BLaER1 (cell line): ENCODE measurements at regions not wholly inside any gene's neighbourhood (a gene's known extent, or its start where the extent isn't known, plus 50 kb on each side); places are given as distances from the start of the nearest gene placed in this dataset.

Experiments
- H3K27ac ChIP-seq: shearing (Covaris generic); formaldehyde crosslinking; 2 replicates; pipeline ENCODE4 v1.8.1; 2022
- H3K27me3 ChIP-seq: shearing (Covaris generic); formaldehyde crosslinking; 2 replicates; pipeline ENCODE4 v1.8.1; 2022
- H3K36me3 ChIP-seq: shearing (Covaris generic); formaldehyde crosslinking; 2 replicates; pipeline ENCODE4 v1.8.1; 2022
- H3K4me1 ChIP-seq: shearing (Covaris generic); formaldehyde crosslinking; 2 replicates; pipeline ENCODE4 v1.8.1; 2022
- H3K4me2 ChIP-seq: shearing (Covaris generic); formaldehyde crosslinking; 2 replicates; pipeline ENCODE4 v1.8.1; 2022
- H3K4me3 ChIP-seq: shearing (Covaris generic); formaldehyde crosslinking; 2 replicates; pipeline ENCODE4 v1.8.1; 2022
- H3K9ac ChIP-seq: shearing (Covaris generic); formaldehyde crosslinking; 2 replicates; pipeline ENCODE4 v1.8.1; 2022
- H3K9me3 ChIP-seq: shearing (Covaris generic); formaldehyde crosslinking; 2 replicates; pipeline ENCODE4 v1.8.1; 2022
- H4K20me1 ChIP-seq: shearing (Covaris generic); formaldehyde crosslinking; 2 replicates; pipeline ENCODE4 v1.8.1; 2022
- Cebpa-rat ChIP-seq: shearing (Covaris generic); IDR thresholded peaks from 2 replicates; pipeline ENCODE4 v1.8.1; 2022

DNA sequence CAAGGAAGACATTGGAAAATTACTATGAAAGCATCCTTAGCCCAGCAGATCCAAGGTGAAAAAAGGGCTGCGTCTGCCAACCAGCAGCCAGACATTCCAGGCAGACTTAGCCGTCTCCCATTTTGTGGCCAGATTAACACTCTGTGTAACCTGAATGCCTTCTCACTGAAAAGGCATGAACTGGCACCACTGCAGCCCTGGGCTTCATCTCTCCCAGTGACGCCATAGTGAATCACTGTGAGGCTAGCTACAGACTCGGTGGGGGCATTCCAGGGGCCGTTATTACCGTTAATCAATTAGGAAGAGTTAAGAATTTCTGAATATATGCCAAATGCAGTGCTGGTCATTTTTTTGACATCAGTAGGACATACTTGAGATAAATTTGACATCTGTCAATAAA, 627.4 kb downstream of the LMO4 start:
- H4K20me1 ChIP-seq: no peaks in the 10 kb centered on the region
- H3K9ac ChIP-seq: no peak overlapping the region
- H3K9me3 ChIP-seq: no peaks in the 10 kb centered on the region
- 0 out of 2 replicates have a peak, but pooled peaks cover 6% of the 10 kb centered on the region for H3K4me1 ChIP-seq
- H3K27ac ChIP-seq: no peak overlapping the region
- no peak overlapping the region for H3K4me3 ChIP-seq
- no peak overlapping the region for H3K4me2 ChIP-seq
- no peaks in the 10 kb centered on the region for H3K27me3 ChIP-seq
- H3K36me3 ChIP-seq: no peaks in the 10 kb centered on the region
- TF ChIP-seq Cebpa-rat: no peak

DNA sequence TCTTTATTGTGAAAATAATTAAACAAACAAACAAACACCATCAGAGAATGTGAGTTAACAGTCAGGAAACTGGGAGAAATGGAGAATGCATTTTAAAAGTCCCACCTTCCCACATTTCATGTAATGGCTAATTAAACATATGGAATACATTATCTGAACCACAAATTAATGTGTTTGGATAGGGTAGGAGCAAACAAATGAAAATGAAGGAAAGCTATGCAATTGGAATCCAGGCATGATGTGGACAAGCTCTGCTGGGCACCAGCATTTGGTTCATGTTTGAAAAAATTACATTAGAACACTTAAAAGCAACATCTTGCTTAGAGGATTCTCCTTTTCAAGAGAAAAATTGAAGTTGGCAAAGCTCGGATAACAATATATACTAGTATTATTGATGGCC, 628.1 kb downstream of the LMO4 start:
- 0 out of 2 replicates have a peak, but pooled peaks cover 3% of the 10 kb centered on the region for H3K4me1 ChIP-seq
- H3K27me3 ChIP-seq: no peaks in the 10 kb centered on the region
- no peak overlapping the region for H3K27ac ChIP-seq
- H3K9me3 ChIP-seq: no peaks in the 10 kb centered on the region
- no peak for TF ChIP-seq Cebpa-rat
- no peaks in the 10 kb centered on the region for H3K36me3 ChIP-seq
- no peak overlapping the region for H3K9ac ChIP-seq
- no peaks in the 10 kb centered on the region for H4K20me1 ChIP-seq
- H3K4me3 ChIP-seq: no peak overlapping the region
- no peak overlapping the region for H3K4me2 ChIP-seq

DNA sequence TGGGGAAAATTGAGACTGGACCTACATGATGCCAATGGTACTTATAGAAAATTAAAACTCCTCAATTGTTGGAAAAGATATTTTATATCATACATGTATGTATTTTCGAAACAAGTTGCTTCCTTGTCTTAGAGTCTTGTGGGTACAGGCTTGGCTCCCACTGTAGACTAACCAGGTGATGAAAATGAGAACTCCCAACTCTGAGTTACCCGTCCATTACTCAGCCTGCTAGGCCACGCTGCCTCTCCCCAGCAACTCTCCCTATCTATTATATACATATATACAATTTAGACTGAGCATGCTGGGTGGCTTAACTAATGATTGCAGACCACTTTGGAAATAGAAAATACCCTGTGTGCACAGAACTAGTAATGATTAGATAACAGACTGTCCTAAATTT, 628.7 kb downstream of the LMO4 start:
- no peak overlapping the region for H3K4me2 ChIP-seq
- no peak overlapping the region for H3K27ac ChIP-seq
- no peak for TF ChIP-seq Cebpa-rat
- H3K27me3 ChIP-seq: no peaks in the 10 kb centered on the region
- no peak overlapping the region for H3K4me3 ChIP-seq
- H4K20me1 ChIP-seq: no peaks in the 10 kb centered on the region
- no peaks in the 10 kb centered on the region for H3K9me3 ChIP-seq
- H3K9ac ChIP-seq: no peak overlapping the region
- H3K4me1 ChIP-seq: no peaks in the 10 kb centered on the region
- H3K36me3 ChIP-seq: no peaks in the 10 kb centered on the region

DNA sequence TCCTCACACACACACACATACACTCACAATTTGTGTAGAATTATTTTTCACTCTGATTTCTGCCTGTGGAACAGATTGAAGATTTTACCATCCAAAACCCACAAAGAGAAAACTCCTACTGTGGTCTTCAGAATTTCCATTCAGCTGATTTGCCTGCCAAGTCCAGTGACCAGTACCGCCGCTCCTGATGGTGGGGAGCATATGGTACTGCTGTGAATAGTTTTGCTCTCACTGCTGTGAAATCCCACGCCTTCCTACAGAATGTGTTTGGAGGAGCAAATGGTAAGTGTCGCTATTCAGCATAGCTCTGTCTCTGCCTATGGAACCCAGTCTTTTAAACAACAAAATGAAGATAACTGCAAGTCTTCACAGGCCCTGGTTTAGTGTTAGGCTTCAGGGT, 629.5 kb downstream of the LMO4 start:
- Histone ChIP-seq H3K4me2 (no peak overlapping the region), H3K27me3 (no peaks in the 10 kb centered on the region), H3K27ac (no peak overlapping the region), H3K4me3 (no peak overlapping the region), H4K20me1 (no peaks in the 10 kb centered on the region), H3K36me3 (no peaks in the 10 kb centered on the region), H3K9me3 (no peaks in the 10 kb centered on the region), H3K9ac (no peak overlapping the region), H3K4me1 (no peaks in the 10 kb centered on the region)
- TF ChIP-seq Cebpa-rat: no peak

DNA sequence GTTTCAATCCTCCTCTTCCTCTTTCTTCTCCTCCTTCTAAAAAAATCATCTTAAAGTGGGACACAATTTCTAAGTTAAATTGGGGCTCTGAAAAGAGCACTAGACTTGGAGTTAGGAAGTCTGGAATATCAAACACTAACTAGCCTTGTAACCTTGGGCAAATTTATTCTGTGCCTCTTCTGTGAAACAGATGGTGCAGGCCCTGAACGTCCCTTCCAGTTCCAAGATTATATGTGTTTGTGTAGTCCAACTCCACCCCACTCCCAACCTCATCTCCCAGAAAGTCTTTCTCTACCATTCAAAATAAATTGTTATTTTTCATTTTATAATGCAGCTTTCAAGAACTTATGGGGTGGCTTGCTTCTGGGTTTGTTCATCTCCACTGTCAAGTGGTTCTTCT, 630.0 kb downstream of the LMO4 start:
- Histone ChIP-seq H3K9me3 (no peaks in the 10 kb centered on the region), H3K4me1 (no peaks in the 10 kb centered on the region), H3K36me3 (no peaks in the 10 kb centered on the region), H3K9ac (no peak overlapping the region), H3K27me3 (no peaks in the 10 kb centered on the region), H4K20me1 (no peaks in the 10 kb centered on the region), H3K27ac (no peak overlapping the region), H3K4me2 (no peak overlapping the region), H3K4me3 (no peak overlapping the region)
- TF ChIP-seq Cebpa-rat: no peak

DNA sequence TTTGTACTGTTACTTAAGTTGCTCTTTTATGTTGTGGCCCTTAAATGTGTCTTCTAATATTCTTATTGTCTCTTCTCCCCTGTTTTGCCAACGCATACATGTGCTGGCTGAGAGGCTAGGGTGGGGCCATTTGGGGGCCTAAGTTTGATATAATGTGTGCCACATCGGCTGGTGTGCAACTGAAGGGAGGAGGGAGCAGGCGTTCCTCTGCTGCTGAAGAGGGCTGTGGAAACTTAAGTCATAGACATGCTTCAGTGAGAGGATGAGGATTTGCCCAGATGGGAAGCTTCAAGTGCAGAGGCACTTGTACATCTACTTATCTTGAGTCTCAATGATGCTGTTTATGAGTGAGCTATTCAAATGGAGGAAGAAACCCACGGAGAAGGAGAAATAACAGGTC, 630.6 kb downstream of the LMO4 start:
- no peaks in the 10 kb centered on the region for H3K27me3 ChIP-seq
- H4K20me1 ChIP-seq: no peaks in the 10 kb centered on the region
- no peak overlapping the region for H3K4me2 ChIP-seq
- H3K4me3 ChIP-seq: no peak overlapping the region
- no peak overlapping the region for H3K27ac ChIP-seq
- H3K4me1 ChIP-seq: no peaks in the 10 kb centered on the region
- H3K9ac ChIP-seq: no peak overlapping the region
- no peak for TF ChIP-seq Cebpa-rat
- no peaks in the 10 kb centered on the region for H3K36me3 ChIP-seq
- H3K9me3 ChIP-seq: no peaks in the 10 kb centered on the region

DNA sequence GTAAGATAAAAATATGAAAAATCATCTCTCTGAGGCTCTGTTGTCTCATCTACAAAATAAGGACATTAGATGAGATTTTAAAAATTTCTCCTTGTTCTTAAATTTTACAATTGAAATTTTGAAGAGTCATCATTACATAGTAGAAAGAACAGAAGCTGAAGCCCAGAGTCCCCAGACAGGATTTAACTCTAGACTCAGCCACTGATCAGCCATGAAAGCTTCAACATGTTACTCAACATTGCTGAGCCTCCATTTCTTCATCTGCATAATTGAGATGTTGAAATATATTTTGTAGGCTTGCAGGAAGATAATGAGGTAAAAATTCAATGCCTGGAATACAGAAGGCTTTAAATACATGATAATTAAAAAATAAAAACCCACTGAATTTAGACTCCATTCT, 633.3 kb downstream of the LMO4 start:
- Histone ChIP-seq H4K20me1 (no peaks in the 10 kb centered on the region), H3K9ac (no peak overlapping the region), H3K4me1 (no peaks in the 10 kb centered on the region), H3K4me2 (no peak overlapping the region), H3K27ac (no peak overlapping the region), H3K36me3 (no peaks in the 10 kb centered on the region), H3K4me3 (no peak overlapping the region), H3K9me3 (no peaks in the 10 kb centered on the region), H3K27me3 (no peaks in the 10 kb centered on the region)
- TF ChIP-seq Cebpa-rat: no peak

DNA sequence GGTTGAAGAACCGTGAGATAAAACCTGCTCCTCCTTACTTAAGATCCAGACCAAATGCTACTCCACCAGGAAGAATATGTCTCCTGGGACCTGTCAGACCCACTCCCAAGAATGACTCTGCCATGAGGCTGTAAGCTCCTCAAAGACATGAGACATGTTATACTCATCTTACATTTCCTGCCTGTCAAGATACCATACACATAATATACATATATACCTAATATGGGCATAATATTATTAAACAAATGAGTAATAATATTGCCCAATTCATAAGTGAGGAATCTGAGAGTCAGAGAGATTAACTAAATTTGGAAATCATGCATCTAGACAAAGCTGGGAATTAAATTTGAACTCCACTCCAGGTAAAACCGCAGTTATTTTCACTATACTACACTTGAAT, 634.9 kb downstream of the LMO4 start:
- Histone ChIP-seq H3K4me3 (no peak overlapping the region), H3K4me1 (no peaks in the 10 kb centered on the region), H3K9me3 (no peaks in the 10 kb centered on the region), H3K27ac (no peak overlapping the region), H3K36me3 (no peaks in the 10 kb centered on the region), H3K4me2 (no peak overlapping the region), H3K9ac (no peak overlapping the region), H4K20me1 (no peaks in the 10 kb centered on the region), H3K27me3 (no peaks in the 10 kb centered on the region)
- TF ChIP-seq Cebpa-rat: no peak

DNA sequence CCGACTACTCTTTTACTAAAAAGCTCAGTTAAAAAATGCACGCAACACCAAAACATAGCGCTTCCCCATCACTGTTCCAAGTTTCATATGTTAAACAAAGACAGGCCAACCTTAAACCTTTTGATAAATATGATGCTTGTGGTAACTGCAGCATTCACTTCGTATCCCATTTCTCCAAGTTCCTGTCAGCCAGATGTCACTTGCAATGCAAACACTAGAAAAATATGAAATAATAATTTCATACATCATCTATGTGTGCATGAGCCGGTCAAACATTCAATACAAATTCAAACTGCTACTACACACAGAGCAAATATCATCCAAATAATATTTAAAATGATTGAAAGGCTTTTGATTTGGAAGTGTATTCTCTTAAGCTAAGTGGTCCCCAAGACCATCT, 636.5 kb downstream of the LMO4 start:
- no peak for TF ChIP-seq Cebpa-rat
- Histone ChIP-seq H3K4me3 (no peak overlapping the region), H3K9me3 (no peaks in the 10 kb centered on the region), H3K4me2 (no peak overlapping the region), H3K27ac (no peak overlapping the region), H3K27me3 (no peaks in the 10 kb centered on the region), H3K9ac (no peak overlapping the region), H3K36me3 (no peaks in the 10 kb centered on the region), H4K20me1 (no peaks in the 10 kb centered on the region), H3K4me1 (no peaks in the 10 kb centered on the region)

DNA sequence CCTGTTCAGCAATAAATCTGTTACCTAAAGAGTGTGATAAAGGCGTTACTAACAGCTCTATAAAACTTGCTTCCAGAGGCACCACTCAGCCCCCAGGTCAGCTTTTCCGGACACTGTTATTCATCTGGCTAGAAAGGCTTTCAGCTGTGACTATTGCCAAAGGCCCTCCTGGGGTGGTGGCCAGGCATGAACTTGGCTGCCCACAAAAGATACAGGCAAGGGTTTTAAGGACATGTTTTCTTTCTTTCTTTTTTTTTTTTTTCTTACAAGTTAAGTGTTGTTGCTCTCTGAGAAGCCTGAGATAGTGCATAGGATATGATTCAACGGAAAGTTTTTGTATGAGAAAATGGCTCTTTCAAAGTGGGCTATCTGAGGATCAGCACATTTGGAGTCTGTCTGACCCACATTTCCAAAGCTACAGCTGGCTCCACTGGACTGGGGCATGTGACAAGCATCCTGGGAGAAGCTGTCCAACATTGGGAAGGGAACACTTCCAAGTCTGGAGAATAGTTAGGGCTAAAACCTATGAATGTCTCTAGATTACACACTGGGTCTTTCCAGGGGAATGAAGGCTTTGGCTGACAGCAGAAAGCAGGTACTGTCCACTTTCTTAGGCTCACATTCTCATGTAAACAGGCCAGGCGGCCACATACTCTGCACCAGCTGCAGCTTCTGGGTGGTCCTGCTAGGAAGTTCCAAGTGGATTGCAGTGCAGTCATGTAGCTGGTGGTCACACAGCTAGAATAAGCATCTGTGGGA, 639.7 kb downstream of the LMO4 start:
- Histone ChIP-seq H3K4me3 (no peak overlapping the region), H3K9me3 (no peaks in the 10 kb centered on the region), H3K36me3 (no peaks in the 10 kb centered on the region), H3K9ac (no peak overlapping the region), H3K27me3 (no peaks in the 10 kb centered on the region), H3K4me2 (no peak overlapping the region), H3K4me1 (no peaks in the 10 kb centered on the region), H3K27ac (no peak overlapping the region), H4K20me1 (no peaks in the 10 kb centered on the region)
- no peak for TF ChIP-seq Cebpa-rat

DNA sequence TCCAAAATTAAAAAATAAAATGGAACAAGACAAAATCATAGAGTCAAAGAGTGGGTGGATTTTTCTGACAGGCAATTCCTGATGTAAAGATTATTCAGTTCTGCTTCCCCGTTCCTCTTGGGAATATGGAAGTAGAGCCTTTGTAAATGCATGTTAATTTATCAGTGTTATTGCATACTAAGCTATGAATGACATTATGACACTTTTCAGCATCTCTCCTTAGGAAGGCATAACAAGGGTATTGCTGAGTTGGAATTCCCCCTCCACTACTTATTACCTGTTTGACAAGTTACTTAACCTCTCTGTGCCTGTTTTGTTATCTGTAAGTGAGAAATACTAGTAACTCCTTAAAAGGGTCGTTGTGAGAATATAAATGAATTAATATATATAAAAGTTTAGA, 640.4 kb downstream of the LMO4 start:
- Histone ChIP-seq H3K9me3 (no peaks in the 10 kb centered on the region), H3K36me3 (no peaks in the 10 kb centered on the region), H3K4me3 (no peak overlapping the region), H3K27me3 (no peaks in the 10 kb centered on the region), H3K4me2 (no peak overlapping the region), H3K4me1 (no peaks in the 10 kb centered on the region), H4K20me1 (no peaks in the 10 kb centered on the region), H3K27ac (no peak overlapping the region), H3K9ac (no peak overlapping the region)
- no peak for TF ChIP-seq Cebpa-rat
